NOMO-1 (cell line): ENCODE measurements at regions not wholly inside any gene's neighbourhood (a gene's known extent, or its start where the extent isn't known, plus 50 kb on each side); places are given as distances from the start of the nearest gene placed in this dataset.

Experiments
- DNase-seq, 2 experiments: peaks; one replicate each; lab custom pipeline; 2025; ENCODE audit not compliant: unreplicated experiment in 2 of 2; lab: John Stamatoyannopoulos, UW

DNA sequence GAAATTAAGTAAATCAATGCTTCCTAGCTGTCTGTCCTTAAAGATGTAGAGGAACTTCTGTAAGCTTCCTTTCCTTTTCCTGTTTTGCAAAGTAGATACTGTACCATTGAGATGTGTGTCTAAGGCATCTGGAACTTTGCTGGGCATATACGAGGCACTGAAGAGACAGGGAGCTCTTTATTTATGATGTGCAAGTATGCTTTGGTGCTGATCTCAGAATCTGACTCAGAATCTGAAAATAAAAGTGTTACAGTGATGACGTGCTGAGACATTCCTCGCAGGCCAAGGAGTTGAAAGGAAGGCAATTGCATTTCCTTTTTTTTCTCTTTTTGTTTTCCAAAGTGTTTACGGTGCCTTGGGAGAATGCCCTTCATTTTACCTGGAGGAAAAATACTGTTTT lies 230.9 kb upstream of the RGPD4 start:
- no peak for DNase-seq

GRCh38 chr2:107597507-107597906 lies 229.2 kb upstream of the RGPD4 start:
- no peak for DNase-seq

GRCh38 chr2:107602801-107603200 lies 223.9 kb upstream of the RGPD4 start:
- no peak for DNase-seq

DNA sequence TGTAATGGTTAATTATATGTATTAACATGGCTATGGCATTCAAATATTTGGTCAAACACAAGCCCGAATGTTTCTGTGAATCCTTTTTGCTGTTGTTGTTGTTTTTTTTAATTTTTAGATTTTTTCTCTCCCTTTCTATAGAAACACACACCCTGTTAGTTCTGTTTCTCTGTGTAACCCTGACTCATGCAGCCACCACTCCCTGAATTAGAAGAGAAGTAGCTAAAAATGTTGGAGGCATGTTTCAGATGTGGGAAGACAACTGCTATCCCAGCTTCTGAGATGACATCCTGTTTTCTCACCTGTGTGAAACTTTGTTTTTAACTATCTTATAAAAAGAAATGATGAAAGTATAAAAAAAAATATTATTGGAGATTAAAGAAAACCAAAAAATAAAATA lies 219.6 kb upstream of the RGPD4 start:
- DNase-seq = no peak

DNA sequence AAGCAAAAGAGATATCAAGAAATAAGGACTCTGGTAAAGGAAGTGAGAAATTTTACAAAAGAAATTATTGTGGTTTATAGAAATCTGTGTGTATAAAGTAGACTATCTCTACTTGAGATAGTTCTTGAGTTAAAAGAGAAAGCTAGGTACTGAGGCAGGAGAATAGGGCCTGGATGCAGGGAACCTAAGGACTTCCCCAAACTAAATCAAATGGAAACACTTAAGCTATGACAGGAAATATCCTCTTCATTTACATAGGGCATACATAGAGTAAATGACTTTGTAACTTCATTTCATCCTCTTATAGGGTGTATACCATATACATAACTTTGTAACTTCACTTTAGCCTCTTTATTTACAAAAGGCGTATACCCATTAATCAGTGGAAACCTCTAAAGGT lies 219.2 kb upstream of the RGPD4 start:
- DNase-seq = no peak

DNA sequence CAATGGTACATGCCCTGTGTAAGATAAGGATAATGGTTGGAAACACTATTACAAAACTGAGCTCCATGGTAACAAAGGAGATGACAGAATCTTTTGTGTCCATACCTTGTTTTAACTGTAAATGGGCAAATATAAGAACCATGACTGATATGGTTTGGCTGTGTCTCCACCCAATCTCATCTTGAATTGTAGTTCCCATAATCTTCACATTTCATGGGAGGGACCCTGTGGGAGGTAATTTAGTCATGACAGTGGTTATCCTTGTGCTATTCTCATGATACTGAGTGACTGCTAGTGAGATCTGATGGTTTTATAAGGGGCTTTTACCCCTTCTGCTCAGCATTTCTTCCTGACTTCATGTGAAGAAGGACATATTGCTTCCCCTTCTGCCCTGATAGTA lies 211.7 kb upstream of the RGPD4 start:
- no peak for DNase-seq

GRCh38 chr2:107618769-107619168 lies 207.9 kb upstream of the RGPD4 start:
- no peak for DNase-seq

DNA sequence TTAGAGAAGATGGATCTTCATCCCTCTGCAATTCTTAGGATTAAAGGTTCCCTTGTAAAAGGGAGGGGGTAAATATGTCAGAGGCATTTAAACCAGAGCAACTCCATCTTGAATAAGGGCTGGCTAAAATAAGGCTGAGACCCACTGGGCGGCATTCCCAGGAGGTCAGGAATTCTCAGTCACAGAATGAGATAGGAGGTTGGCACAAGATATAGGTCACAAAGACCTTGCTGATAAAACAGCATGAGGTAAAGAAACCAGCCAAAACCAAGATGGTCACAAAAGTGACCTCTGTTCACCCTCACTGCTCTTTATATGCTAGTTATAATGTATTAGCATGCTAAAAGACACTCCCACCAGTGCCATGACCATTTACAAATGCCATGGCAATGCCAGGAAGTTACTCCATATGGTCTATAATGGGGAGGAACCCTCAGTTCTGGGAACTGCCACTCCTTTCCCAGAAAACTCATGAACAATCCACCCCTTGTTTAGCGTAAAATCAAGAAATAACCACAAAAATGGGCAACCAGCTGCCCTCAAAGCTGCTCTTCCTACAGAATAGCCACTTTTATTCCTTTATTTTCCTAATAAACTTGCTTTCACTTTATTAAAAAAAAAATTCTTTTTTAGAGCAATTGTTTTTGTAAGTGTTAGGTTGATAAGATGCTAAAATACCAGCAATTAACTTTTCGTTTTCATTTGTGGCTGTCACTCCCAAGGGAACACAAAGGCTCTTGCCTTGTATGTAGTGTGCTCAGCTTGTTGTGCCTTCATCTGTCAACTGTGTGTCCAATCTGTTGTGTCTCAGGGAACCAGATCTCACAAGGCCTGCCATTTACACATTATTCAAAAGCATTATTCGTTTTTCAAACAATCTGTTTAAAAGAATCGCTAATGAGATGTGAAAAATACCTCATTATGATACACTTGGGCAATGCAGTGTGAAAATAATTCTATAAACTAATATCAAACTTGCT lies 205.2 kb upstream of the RGPD4 start:
- DNase-seq = no peak

DNA sequence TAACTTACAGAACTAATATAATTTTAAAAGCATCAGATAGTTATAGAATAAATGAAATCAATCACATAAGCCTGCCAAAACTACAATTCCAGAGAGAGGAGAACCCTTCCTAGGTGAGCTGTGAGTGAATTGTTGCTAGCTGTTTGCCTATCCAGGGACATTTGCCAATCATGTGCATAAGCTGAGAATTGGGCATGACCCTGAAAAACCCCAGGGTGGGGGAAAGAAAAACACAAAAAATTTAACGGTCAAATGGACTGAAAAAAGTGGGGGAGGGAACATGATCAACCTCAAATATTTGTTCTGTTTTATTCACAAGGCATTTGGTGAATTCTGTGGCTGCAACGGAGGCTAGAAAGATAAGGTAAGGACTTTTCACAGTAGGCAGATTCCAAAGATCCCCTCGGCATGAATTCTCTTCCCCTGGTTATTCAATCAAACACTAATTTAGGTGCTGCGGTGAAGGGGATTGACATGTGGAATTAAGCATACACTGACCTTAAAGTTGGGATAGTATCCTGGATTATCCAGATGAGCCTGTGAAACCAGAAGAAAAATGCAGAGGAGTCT lies 203.9 kb upstream of the RGPD4 start:
- DNase-seq = no peak

DNA sequence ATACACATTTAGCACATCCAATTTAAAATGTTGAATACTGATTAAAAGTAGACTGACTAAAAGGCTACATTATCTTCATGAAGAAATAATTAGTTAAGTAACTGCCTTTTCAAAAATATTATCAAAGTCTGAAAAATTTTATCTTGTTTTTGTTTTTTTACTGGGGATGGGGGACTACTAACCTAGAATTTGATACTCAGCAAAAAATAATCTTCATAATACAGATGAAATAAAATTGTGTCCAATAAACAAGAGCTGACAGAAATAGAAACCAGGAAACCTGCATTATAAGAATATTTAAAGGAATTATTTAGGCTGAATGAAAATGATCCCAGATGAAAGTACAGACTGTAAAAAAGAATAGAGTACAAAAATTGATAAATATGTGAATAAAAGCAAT lies 200.7 kb upstream of the RGPD4 start:
- no peak for DNase-seq

DNA sequence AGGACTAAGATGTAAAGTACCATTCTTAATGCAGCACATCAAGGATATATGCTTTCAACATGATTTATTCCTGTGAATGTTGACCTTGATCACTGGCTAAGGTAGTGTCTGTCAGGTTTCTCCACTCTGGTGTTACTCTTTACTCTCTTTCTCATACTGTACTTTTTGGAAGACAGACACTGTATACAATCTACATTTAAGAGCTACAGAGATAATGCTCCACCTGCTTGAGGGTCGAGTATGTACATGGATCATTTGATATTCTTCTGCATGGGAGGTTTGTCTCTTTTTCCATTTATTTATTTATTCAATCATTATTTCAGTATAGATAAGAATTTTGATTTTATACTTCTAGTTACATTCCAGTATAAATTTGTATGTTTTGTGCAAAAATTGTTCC lies 199.5 kb upstream of the RGPD4 start:
- DNase-seq = no peak

GRCh38 chr2:107627926-107628325 lies 198.8 kb upstream of the RGPD4 start:
- DNase-seq = no peak

GRCh38 chr2:107633580-107634147 lies 193.0 kb upstream of the RGPD4 start:
- no peak for DNase-seq

GRCh38 chr2:107634172-107634571 lies 192.5 kb upstream of the RGPD4 start:
- no peak for DNase-seq

DNA sequence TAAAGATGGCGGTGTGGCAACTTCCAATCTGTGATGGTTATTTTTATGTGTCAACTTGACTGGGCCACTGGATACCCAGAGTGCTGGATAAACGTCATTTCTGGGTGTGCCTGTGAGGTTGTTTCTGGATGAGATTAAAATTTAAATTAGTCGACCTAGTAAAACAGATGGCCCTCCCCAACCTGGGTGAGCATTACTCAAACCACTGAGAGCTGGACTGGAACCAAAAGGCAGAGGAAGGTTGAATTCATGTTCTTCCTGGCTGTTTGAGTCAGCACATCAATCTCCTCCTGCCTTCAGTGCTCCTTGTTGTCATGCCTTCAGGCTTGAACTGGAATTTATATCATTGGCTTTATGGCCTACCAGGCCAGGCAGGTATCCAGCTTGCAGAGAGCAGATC lies 190.8 kb upstream of the RGPD4 start:
- no peak for DNase-seq

- no peak for DNase-seq
Observed at GRCh38 chr2:107645586-107645985, 181.1 kb upstream of the RGPD4 start.

DNA sequence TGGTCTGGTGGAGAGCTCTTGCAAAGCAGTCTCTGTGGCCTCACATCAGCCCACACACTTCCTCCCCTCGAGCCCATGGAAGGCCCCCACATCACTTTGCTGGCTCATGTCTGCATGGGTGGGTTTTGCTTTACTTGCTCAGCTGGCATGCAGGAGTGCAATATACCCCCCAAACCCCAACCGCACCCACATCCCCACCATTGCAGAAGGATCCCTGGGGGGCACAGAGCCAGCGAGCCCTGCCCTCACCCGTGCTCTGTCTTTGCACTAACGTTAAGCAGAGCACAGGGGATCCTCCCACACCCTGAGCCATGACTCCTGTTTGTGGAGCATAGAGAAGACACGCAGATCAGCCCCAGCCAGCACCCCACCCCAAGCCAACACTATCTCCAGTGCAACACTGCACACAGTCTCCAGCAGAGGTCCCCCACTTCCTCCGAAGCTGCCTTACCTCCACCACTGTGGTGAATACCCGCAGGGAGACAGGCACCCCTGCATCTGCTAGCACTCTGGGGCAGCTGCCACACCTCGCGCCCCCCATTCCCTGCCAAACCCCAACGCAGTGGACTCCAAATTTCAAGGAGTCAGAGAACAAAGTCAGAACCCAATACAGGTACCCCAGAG lies 177.8 kb upstream of the RGPD4 start:
- no peak for DNase-seq

GRCh38 chr2:107657049-107657448 lies 169.6 kb upstream of the RGPD4 start:
- DNase-seq = no peak

GRCh38 chr2:107663632-107664031 lies 163.1 kb upstream of the RGPD4 start:
- no peak for DNase-seq

DNA sequence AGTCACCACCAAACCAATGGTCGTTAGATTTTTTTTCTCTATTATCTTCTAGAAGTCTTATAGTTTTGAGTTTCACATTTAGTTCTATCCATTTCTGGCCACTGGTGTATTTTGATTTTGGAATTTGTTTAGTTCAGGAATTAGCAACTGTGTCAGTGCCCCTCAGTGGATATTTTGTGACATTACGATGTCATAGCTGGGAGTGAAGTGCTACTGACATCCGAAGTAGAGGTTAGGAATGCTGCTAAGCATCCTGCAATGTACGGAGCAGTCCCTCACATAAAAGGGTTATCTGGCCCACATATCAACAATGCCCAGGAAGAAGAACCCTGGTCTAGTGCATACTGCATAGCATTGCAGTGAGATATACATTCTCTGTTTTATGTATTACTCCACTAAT lies 157.4 kb upstream of the RGPD4 start:
- no peak for DNase-seq

DNA sequence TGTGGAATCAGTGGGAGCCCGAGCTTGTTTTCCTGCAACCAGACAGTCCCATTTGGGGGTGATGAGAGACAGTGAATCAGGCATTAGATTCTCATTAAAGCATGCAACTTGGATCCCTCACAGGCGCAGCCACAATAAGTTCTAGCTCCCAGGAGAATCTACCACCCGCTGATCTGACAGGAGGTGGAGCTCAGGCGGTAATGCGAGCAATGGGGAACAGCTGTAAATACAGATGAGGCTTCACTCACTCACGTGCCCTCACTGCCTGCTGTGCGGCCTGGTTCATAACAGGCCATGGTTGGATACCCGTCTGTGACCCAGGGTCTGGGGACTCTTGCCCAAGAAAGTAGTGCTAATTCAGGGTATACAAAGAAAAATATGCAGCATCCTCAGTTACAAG lies 144.8 kb upstream of the RGPD4 start:
- no peak for DNase-seq

DNA sequence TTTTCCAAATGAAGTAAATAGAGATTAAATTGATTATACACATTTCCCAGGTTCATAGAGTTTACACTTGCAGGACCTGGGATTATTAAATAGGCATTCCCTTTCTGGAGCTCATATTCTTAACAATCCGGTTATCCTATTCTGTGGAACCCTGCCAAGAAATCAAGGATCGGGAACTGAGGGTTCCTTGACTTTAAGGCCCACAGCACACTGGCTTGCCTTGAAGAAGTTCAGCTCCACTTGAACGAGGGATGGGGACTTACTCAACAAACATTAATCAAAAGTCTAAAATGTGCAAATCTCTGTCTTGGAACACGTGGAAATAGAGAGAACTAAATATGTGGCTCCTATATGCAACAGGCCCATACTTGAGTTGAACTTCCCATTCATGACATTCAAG lies 142.3 kb upstream of the RGPD4 start:
- no peak for DNase-seq
